WTC11 (cell line): ENCODE measurements at regions not wholly inside any gene's neighbourhood (a gene's known extent, or its start where the extent isn't known, plus 50 kb on each side); places are given as distances from the start of the nearest gene placed in this dataset.

ENCODE experiments used
- ATAC-seq: fragments of 200-7000 bp; cut with Tn5 transposase; 2 replicates; pipeline ENCODE4 v1.10.0; 2021; ENCODE audit warnings: mild to moderate bottlenecking, moderate library complexity
- CTCF ChIA-PET: fragments of 300-600 bp; sonication (Branson Sonifier 250); formaldehyde crosslinking; loops from one replicate; lab custom pipeline; 2021; ENCODE audit warnings: antibody characterized with exemption; lab: Charles Lee
- POLR2A ChIA-PET: fragments of 350-600 bp; sonication (Branson Sonifier 250); formaldehyde crosslinking; loops from one replicate; lab custom pipeline; 2021; ENCODE audit warnings: antibody characterized with exemption; lab: Charles Lee
- DNase-seq: peaks from one replicate; pipeline ENCODE4 v3.0.0; 2021; ENCODE audit warnings: low spot score
- H3K27ac Mint-ChIP-seq: 2 replicates; pipeline ENCODE4 v1.8.0; 2021; ENCODE audit warnings: mixed read lengths
- H3K27me3 Mint-ChIP-seq: 2 replicates; pipeline ENCODE4 v1.8.0; 2021; ENCODE audit warnings: low read depth, mild to moderate bottlenecking, moderate library complexity, mixed read lengths
- H3K36me3 Mint-ChIP-seq: 2 replicates; pipeline ENCODE4 v1.8.0; 2021; ENCODE audit warnings: mixed read lengths
- H3K4me1 Mint-ChIP-seq: 2 replicates; pipeline ENCODE4 v1.8.0; 2022; ENCODE audit warnings: mixed read lengths
- H3K4me3 Mint-ChIP-seq: 2 replicates; pipeline ENCODE4 v1.8.0; 2021; ENCODE audit warnings: mild to moderate bottlenecking, moderate library complexity, mixed read lengths
- H3K9me3 Mint-ChIP-seq: 2 replicates; pipeline ENCODE4 v1.8.0; 2021; ENCODE audit warnings: mixed read lengths
- AFF4 ChIP-seq: sonication (generic); formaldehyde crosslinking; IDR thresholded peaks from 2 replicates; pipeline ENCODE4 v1.8.1; 2023; ENCODE audit warnings: mild to moderate bottlenecking, missing genetic modification reagents, borderline replicate concordance
- AR ChIP-seq: fragments of 250-450 bp; sonication (Bioruptor Pico); IDR thresholded peaks from 2 replicates; pipeline ENCODE4 v1.9.0; 2021; ENCODE audit warnings: mild to moderate bottlenecking
- ATF2 ChIP-seq: sonication (generic); formaldehyde crosslinking; IDR thresholded peaks from 2 replicates; pipeline ENCODE4 v1.8.1; 2022; ENCODE audit warnings: low read depth, missing genetic modification reagents, borderline replicate concordance
- CDX4 ChIP-seq: fragments of 250-450 bp; sonication (Bioruptor Pico); IDR thresholded peaks from 2 replicates; pipeline ENCODE4 v1.9.0; 2021; ENCODE audit warnings: moderate library complexity, mild to moderate bottlenecking, inconsistent platforms, borderline replicate concordance
- CREB1 ChIP-seq: sonication (generic); formaldehyde crosslinking; IDR thresholded peaks from 2 replicates; pipeline ENCODE4 v1.8.0; 2023; ENCODE audit warnings: mild to moderate bottlenecking, missing genetic modification reagents
- E2F4 ChIP-seq: sonication (generic); formaldehyde crosslinking; IDR thresholded peaks from 2 replicates; pipeline ENCODE4 v1.8.1; 2022; ENCODE audit warnings: low read depth, mild to moderate bottlenecking, moderate library complexity, missing genetic modification reagents, borderline replicate concordance
- ETV6 ChIP-seq: sonication (generic); formaldehyde crosslinking; IDR thresholded peaks from 2 replicates; pipeline ENCODE4 v1.8.1; 2022; ENCODE audit warnings: mild to moderate bottlenecking, missing genetic modification reagents
- FOXJ3 ChIP-seq: sonication (generic); formaldehyde crosslinking; IDR thresholded peaks from 2 replicates; pipeline ENCODE4 v1.9.0; 2021; ENCODE audit warnings: missing genetic modification reagents, mild to moderate bottlenecking, borderline replicate concordance
- FOXP1 ChIP-seq: sonication (generic); formaldehyde crosslinking; IDR thresholded peaks from 2 replicates; pipeline ENCODE4 v1.8.0; 2022; ENCODE audit warnings: missing genetic modification reagents, mild to moderate bottlenecking, moderate library complexity, borderline replicate concordance
- GABPB1 ChIP-seq: sonication (generic); formaldehyde crosslinking; IDR thresholded peaks from 2 replicates; pipeline ENCODE4 v1.8.1; 2023; ENCODE audit warnings: mild to moderate bottlenecking, missing genetic modification reagents
- HMGA2 ChIP-seq: fragments of 250-450 bp; sonication (Bioruptor Pico); IDR thresholded peaks from 2 replicates; pipeline ENCODE4 v1.4.0; 2021; ENCODE audit warnings: mild to moderate bottlenecking, moderate library complexity
- MYBL2 ChIP-seq: sonication (generic); formaldehyde crosslinking; IDR thresholded peaks from 2 replicates; pipeline ENCODE4 v1.8.1; 2023; ENCODE audit warnings: mild to moderate bottlenecking, moderate library complexity, missing genetic modification reagents
- NFATC4 ChIP-seq: fragments of 250-450 bp; sonication (Bioruptor Pico); IDR thresholded peaks from 2 replicates; pipeline ENCODE4 v1.9.0; 2021; ENCODE audit warnings: mild to moderate bottlenecking
- SP1 ChIP-seq: sonication (generic); formaldehyde crosslinking; conservative IDR thresholded peaks from 2 replicates; pipeline ENCODE4 v1.8.1; 2022; ENCODE audit warnings: missing genetic modification reagents
- TEAD4 ChIP-seq: sonication (generic); formaldehyde crosslinking; IDR thresholded peaks from 2 replicates; pipeline ENCODE4 v1.8.0; 2022; ENCODE audit warnings: mild to moderate bottlenecking, missing genetic modification reagents
- USF2 ChIP-seq: sonication (generic); formaldehyde crosslinking; IDR thresholded peaks from 2 replicates; pipeline ENCODE4 v1.8.1; 2023; ENCODE audit warnings: mild to moderate bottlenecking, missing genetic modification reagents, moderate library complexity
- ZNF512 ChIP-seq: sonication (generic); formaldehyde crosslinking; IDR thresholded peaks from 2 replicates; pipeline ENCODE4 v1.8.1; 2022; ENCODE audit warnings: missing genetic modification reagents, borderline replicate concordance

- H3K36me3 Mint-ChIP-seq: no peaks in the 10 kb centered on the region
- POLR2A ChIA-PET: no interaction called here
- TF ChIP-seq NFATC4 (CRISPR knock-in tag): no peak
- TF ChIP-seq GABPB1 (CRISPR knock-in tag): no peak
- TF ChIP-seq E2F4 (CRISPR knock-in tag): no peak
- no peak for TF ChIP-seq FOXP1 (CRISPR knock-in tag)
- TF ChIP-seq FOXJ3 (CRISPR knock-in tag): no peak
- TF ChIP-seq AR (CRISPR knock-in tag): no peak
- TF ChIP-seq, all 79 proteins: peak for 0
- H3K9me3 Mint-ChIP-seq: no peaks in the 10 kb centered on the region
- no peak for DNase-seq
- CTCF ChIA-PET: no interaction called here
- no peak for ATAC-seq
- H3K4me3 Mint-ChIP-seq: no peak overlapping the region
- H3K27ac Mint-ChIP-seq: no peak overlapping the region
- 0 out of 2 replicates have a peak, but pooled peaks cover 5% of the 10 kb centered on the region for H3K4me1 Mint-ChIP-seq
- H3K27me3 Mint-ChIP-seq: no peaks in the 10 kb centered on the region
Observed at GRCh38 chr2:136373029-136373428, 255.1 kb upstream of the CXCR4 start.

- 0 out of 2 replicates have a peak, but pooled peaks cover 3% of the 10 kb centered on the region for H3K4me1 Mint-ChIP-seq
- no peak for DNase-seq
- ATAC-seq: no peak
- no peaks in the 10 kb centered on the region for H3K36me3 Mint-ChIP-seq
- TF ChIP-seq FOXP1 (CRISPR knock-in tag): no peak
- TF ChIP-seq, all 79 proteins: peak for 0
- Mint-ChIP-seq H3K27ac (no peak overlapping the region), H3K4me3 (no peak overlapping the region), H3K27me3 (no peaks in the 10 kb centered on the region), H3K9me3 (peaks cover 9% of the 10 kb centered on the region)
- CTCF ChIA-PET: no interaction called here
- POLR2A ChIA-PET: no interaction called here
Observed at GRCh38 chr2:136363900-136364299, 246.0 kb upstream of the CXCR4 start.

- POLR2A ChIA-PET: no interaction called here
- Mint-ChIP-seq H3K36me3 (no peaks in the 10 kb centered on the region), H3K9me3 (peaks cover 9% of the 10 kb centered on the region), H3K4me1 (0 out of 2 replicates have a peak, but pooled peaks cover 6% of the 10 kb centered on the region), H3K27me3 (no peaks in the 10 kb centered on the region), H3K27ac (no peak overlapping the region), H3K4me3 (no peak overlapping the region)
- no peak for ATAC-seq
- no peak for TF ChIP-seq ETV6
- no peak for TF ChIP-seq SP1
- no peak for TF ChIP-seq NFATC4 (CRISPR knock-in tag)
- no peak for TF ChIP-seq CREB1
- no peak for TF ChIP-seq ATF2
- TF ChIP-seq AFF4 (CRISPR knock-in tag): no peak
- TF ChIP-seq USF2: no peak
- TF ChIP-seq ZNF512 (CRISPR knock-in tag): no peak
- no peak for TF ChIP-seq HMGA2 (CRISPR knock-in tag)
- no peak for TF ChIP-seq CDX4 (CRISPR knock-in tag)
- no peak for TF ChIP-seq TEAD4
- TF ChIP-seq MYBL2 (CRISPR knock-in tag): no peak
- DNase-seq: no peak
- CTCF ChIA-PET: no interaction called here
Observed at GRCh38 chr2:136363470-136363869, 245.5 kb upstream of the CXCR4 start.
